Keratinocyte (primary cell): ENCODE measurements at regions not wholly inside any gene's neighbourhood (a gene's known extent, or its start where the extent isn't known, plus 50 kb on each side); places are given as distances from the start of the nearest gene placed in this dataset.

ENCODE experiments used
- DNase-seq: peaks from one replicate; pipeline ENCODE4 v3.0.0-alpha.2; 2011; ENCODE audit warnings: low read depth, missing footprints, low spot score
- FAIRE-seq: peaks from 2 replicates; lab custom pipeline; 2011; peaks lifted over from hg19 to GRCh38; lab: Jason Lieb, UNC
- H2AFZ ChIP-seq: 2 replicates; pipeline ENCODE4 v1.6.0; 2012; ENCODE audit warnings: low read length, control low read depth, inconsistent platforms; ENCODE audit not compliant: control insufficient read depth
- H3K27ac ChIP-seq: 2 replicates; pipeline ENCODE4 v1.5.1; 2011; ENCODE audit warnings: low read length; ENCODE audit not compliant: control insufficient read depth, insufficient read depth
- H3K27me3 ChIP-seq: 3 replicates; pipeline ENCODE4 v1.6.0; 2011; ENCODE audit warnings: low read length; ENCODE audit not compliant: control insufficient read depth, insufficient read depth; ENCODE audit errors: extremely low read depth
- H3K36me3 ChIP-seq, 2 experiments: 2 replicates in 1 of 2; 3 replicates in 1 of 2; pipeline ENCODE4 v1.5.1; 2011; ENCODE audit warnings: low read length in 2 of 2, mild to moderate bottlenecking in 1 of 2; ENCODE audit not compliant: control insufficient read depth in 2 of 2, insufficient read depth in 2 of 2; ENCODE audit errors: extremely low read depth in 1 of 2
- H3K4me1 ChIP-seq: 3 replicates; pipeline ENCODE4 v1.5.1; 2011; ENCODE audit warnings: low read length; ENCODE audit not compliant: control insufficient read depth, insufficient read depth; ENCODE audit errors: extremely low read depth
- H3K4me2 ChIP-seq: 3 replicates; pipeline ENCODE4 v1.6.0; 2011; ENCODE audit warnings: low read depth, low read length; ENCODE audit not compliant: control insufficient read depth, insufficient read depth; ENCODE audit errors: extremely low read depth
- H3K4me3 ChIP-seq, 3 experiments: fragments of 200-600 bp in 1 of 3; sonication (generic) in 1 of 3; 2 replicates in 2 of 3; 3 replicates in 1 of 3; pipeline ENCODE4 v1.5.1; 2011 to 2016; ENCODE audit warnings: low read length in 3 of 3, mild to moderate bottlenecking in 3 of 3, control low read depth in 2 of 3, inconsistent platforms in 1 of 3, low read depth in 1 of 3, mixed read lengths in 1 of 3, mixed run types in 1 of 3, moderate library complexity in 1 of 3; ENCODE audit not compliant: control insufficient read depth in 2 of 3, insufficient read depth in 2 of 3; ENCODE audit errors: extremely low read depth in 1 of 3
- H3K79me2 ChIP-seq: 2 replicates; pipeline ENCODE4 v1.6.0; 2012; ENCODE audit warnings: low read length; ENCODE audit not compliant: control insufficient read depth, insufficient read depth
- H3K9ac ChIP-seq: 3 replicates; pipeline ENCODE4 v1.6.0; 2011; ENCODE audit warnings: low read length; ENCODE audit not compliant: control insufficient read depth, insufficient read depth; ENCODE audit errors: extremely low read depth
- H3K9me1 ChIP-seq: 3 replicates; pipeline ENCODE4 v1.6.0; 2011; ENCODE audit warnings: low read length; ENCODE audit not compliant: control insufficient read depth, insufficient read depth; ENCODE audit errors: extremely low read depth
- H3K9me3 ChIP-seq: 2 replicates; pipeline ENCODE4 v1.5.1; 2012; ENCODE audit warnings: low read depth, low read length; ENCODE audit not compliant: control insufficient read depth
- H4K20me1 ChIP-seq: 3 replicates; pipeline ENCODE4 v1.6.0; 2011; ENCODE audit warnings: low read length; ENCODE audit not compliant: control insufficient read depth, insufficient read depth; ENCODE audit errors: extremely low read depth
- CTCF ChIP-seq, 3 experiments: IDR thresholded peaks in 1 of 3; conservative IDR thresholded peaks in 1 of 3; optimal IDR thresholded peaks in 1 of 3; 2 replicates in 2 of 3; 3 replicates in 1 of 3; pipeline versions ENCODE3 to v1.5.1; 2011; ENCODE audit warnings: low read length in 3 of 3, mild to moderate bottlenecking in 3 of 3, moderate library complexity in 2 of 3, control low read depth in 1 of 3, inconsistent platforms in 1 of 3; ENCODE audit not compliant: insufficient read depth in 2 of 3; ENCODE audit errors: extremely low read depth in 1 of 3
- EZH2 ChIP-seq: IDR thresholded peaks from one replicate; pipeline ENCODE4 v1.6.1; 2012; ENCODE audit warnings: inconsistent platforms, mild to moderate bottlenecking, low read length, moderate library complexity
- dilution Hi-C: fragments of 300-500 bp; cut with MboI; formaldehyde crosslinking; loops from one replicate; pipeline ENCODE4 v1.7.0; 2020; ENCODE audit warnings: low sequenced_read_pairs; ENCODE audit not compliant: extremely low pct_ligation_motif_present

- Histone ChIP-seq H3K36me3 (no peaks in the 10 kb centered on the region), H3K4me1 (peaks cover 35% of the 10 kb centered on the region), H3K27ac (no peak overlapping the region), H3K79me2 (no peaks in the 10 kb centered on the region), H4K20me1 (no peaks in the 10 kb centered on the region), H3K4me2 (no peak overlapping the region), H2AFZ (no peak overlapping the region), H3K9me3 (no peaks in the 10 kb centered on the region), H3K9me1 (peaks cover 2% of the 10 kb centered on the region), H3K27me3 (peaks cover 4% of the 10 kb centered on the region), H3K9ac (no peak overlapping the region), H3K4me3 (no peak overlapping the region)
- TF ChIP-seq EZH2 (no peak), CTCF (optimal IDR thresholded peaks at IDR 0.05 in 1 of 3, IDR thresholded peaks at IDR 0.05 in 1 of 3, conservative IDR thresholded peaks at IDR 0.05 in 1 of 3; ENCODE audit: extremely low read depth in 1 of 3, insufficient read depth in 2 of 3, low read length in 3 of 3) (no peak)
- DNase-seq (peak; percentile 7), FAIRE-seq (peak; percentile 89)
- dilution Hi-C loops, result no loop called here
These were observed 149.6 kb downstream of the SOX9 start for GRCh38 chr17:72270273-72270924.

- Histone ChIP-seq H3K36me3 (no peaks in the 10 kb centered on the region), H3K79me2 (no peaks in the 10 kb centered on the region), H3K27ac (no peak overlapping the region), H3K4me2 (no peak overlapping the region), H3K4me3 (no peak overlapping the region), H4K20me1 (no peaks in the 10 kb centered on the region), H3K9ac (no peak overlapping the region), H3K4me1 (peaks cover 29% of the 10 kb centered on the region), H3K9me3 (no peaks in the 10 kb centered on the region), H3K9me1 (peaks cover 2% of the 10 kb centered on the region), H3K27me3 (peaks cover 4% of the 10 kb centered on the region), H2AFZ (no peak overlapping the region)
- TF ChIP-seq CTCF (optimal IDR thresholded peaks at IDR 0.05 in 1 of 3, IDR thresholded peaks at IDR 0.05 in 1 of 3, conservative IDR thresholded peaks at IDR 0.05 in 1 of 3; ENCODE audit: extremely low read depth in 1 of 3, insufficient read depth in 2 of 3, low read length in 3 of 3) (no peak), EZH2 (no peak)
- dilution Hi-C loops, result no loop called here
- no peak for DNase-seq
- FAIRE-seq, result no peak
These were observed 150.8 kb downstream of the SOX9 start for GRCh38 chr17:72271603-72272002.
